Chondrocyte (in vitro differentiated cells): ENCODE measurements at regions not wholly inside any gene's neighbourhood (a gene's known extent, or its start where the extent isn't known, plus 50 kb on each side); places are given as distances from the start of the nearest gene placed in this dataset.

ENCODE experiments used
- DNase-seq: peaks from one replicate; pipeline ENCODE4 v3.0.0; 2021; ENCODE audit warnings: mixed read lengths, low spot score
- H3K27ac Mint-ChIP-seq: one replicate; pipeline ENCODE4 v1.8.0; 2021; ENCODE audit warnings: mild to moderate bottlenecking, moderate library complexity, mixed read lengths; ENCODE audit not compliant: unreplicated experiment
- H3K27me3 Mint-ChIP-seq: 2 replicates; pipeline ENCODE4 v1.8.0; 2021; ENCODE audit warnings: low read depth, mixed read lengths
- H3K36me3 Mint-ChIP-seq: 2 replicates; pipeline ENCODE4 v1.8.0; 2021; ENCODE audit warnings: low read depth, mixed read lengths
- H3K4me1 Mint-ChIP-seq: 2 replicates; pipeline ENCODE4 v1.8.0; 2021; ENCODE audit warnings: low read depth, mild to moderate bottlenecking, mixed read lengths
- H3K4me3 Mint-ChIP-seq: one replicate; pipeline ENCODE4 v1.8.0; 2021; ENCODE audit warnings: mild to moderate bottlenecking, moderate library complexity, mixed read lengths; ENCODE audit not compliant: unreplicated experiment
- H3K9me3 Mint-ChIP-seq: 2 replicates; pipeline ENCODE4 v1.8.0; 2021; ENCODE audit warnings: low read depth, mixed read lengths
- TF ChIP-seq, protein P1 (sequence below): fragments of 200-600 bp; sonication (generic); IDR thresholded peaks from 2 replicates; pipeline ENCODE4 v1.5.0; 2021; ENCODE audit warnings: antibody characterized with exemption, mild to moderate bottlenecking, moderate library complexity

DNA sequence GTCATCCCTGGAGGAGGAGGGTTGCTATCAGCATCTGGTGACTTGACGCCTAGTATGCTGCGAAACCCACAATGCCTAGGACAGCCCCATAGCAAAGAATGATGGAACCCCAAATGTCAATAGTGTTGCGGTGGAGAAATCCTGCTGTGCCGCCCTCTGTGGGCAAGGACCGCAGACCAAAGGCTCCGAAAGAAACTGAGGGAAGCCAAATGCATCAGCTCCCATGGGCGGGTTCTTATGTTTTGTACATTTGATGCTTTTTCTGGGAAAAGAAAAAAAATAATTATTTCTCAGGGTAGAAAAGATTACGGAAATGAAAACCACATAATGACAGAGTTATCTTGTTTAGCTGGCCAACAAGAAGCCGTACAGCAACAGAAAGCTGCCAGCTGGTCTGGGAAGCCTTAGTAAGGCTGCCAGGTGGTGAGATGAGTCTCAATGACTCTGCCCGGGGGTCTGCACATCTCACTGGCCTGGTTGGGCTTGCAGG, 95.0 kb upstream of the TBL1X start:
- H3K36me3 Mint-ChIP-seq: no peaks in the 10 kb centered on the region
- no peaks in the 10 kb centered on the region for H3K27me3 Mint-ChIP-seq
- H3K4me3 Mint-ChIP-seq: no peak overlapping the region
- TF ChIP-seq, protein P1, sequence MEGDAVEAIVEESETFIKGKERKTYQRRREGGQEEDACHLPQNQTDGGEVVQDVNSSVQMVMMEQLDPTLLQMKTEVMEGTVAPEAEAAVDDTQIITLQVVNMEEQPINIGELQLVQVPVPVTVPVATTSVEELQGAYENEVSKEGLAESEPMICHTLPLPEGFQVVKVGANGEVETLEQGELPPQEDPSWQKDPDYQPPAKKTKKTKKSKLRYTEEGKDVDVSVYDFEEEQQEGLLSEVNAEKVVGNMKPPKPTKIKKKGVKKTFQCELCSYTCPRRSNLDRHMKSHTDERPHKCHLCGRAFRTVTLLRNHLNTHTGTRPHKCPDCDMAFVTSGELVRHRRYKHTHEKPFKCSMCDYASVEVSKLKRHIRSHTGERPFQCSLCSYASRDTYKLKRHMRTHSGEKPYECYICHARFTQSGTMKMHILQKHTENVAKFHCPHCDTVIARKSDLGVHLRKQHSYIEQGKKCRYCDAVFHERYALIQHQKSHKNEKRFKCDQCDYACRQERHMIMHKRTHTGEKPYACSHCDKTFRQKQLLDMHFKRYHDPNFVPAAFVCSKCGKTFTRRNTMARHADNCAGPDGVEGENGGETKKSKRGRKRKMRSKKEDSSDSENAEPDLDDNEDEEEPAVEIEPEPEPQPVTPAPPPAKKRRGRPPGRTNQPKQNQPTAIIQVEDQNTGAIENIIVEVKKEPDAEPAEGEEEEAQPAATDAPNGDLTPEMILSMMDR: no peak
- no peak for DNase-seq
- peaks cover 16% of the 10 kb centered on the region for H3K9me3 Mint-ChIP-seq
- H3K4me1 Mint-ChIP-seq: no peaks in the 10 kb centered on the region
- no peak overlapping the region for H3K27ac Mint-ChIP-seq

DNA sequence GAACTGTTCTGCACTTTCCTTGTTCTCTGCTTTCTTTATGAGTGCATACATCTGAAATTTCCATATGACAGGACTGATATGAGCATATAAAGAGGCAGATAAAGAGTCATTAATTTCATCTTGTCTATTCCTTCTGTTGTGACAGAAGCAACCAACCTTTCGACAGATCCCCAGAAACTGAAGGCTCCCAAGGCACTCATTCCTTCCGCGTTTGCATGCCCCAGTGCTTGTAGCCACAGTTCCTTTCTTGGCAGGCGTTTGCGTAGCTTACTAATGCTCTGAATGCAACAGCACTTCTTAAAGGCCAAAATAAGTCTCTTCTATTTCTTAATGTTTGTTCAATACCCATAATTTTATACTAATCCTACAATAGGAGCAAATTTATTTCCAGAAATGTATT, 94.0 kb upstream of the TBL1X start:
- TF ChIP-seq, protein P1: no peak
- no peak for DNase-seq
- Mint-ChIP-seq H3K4me3 (no peak overlapping the region), H3K27ac (no peak overlapping the region), H3K9me3 (peaks cover 13% of the 10 kb centered on the region), H3K36me3 (no peaks in the 10 kb centered on the region), H3K4me1 (no peaks in the 10 kb centered on the region), H3K27me3 (no peaks in the 10 kb centered on the region)

DNA sequence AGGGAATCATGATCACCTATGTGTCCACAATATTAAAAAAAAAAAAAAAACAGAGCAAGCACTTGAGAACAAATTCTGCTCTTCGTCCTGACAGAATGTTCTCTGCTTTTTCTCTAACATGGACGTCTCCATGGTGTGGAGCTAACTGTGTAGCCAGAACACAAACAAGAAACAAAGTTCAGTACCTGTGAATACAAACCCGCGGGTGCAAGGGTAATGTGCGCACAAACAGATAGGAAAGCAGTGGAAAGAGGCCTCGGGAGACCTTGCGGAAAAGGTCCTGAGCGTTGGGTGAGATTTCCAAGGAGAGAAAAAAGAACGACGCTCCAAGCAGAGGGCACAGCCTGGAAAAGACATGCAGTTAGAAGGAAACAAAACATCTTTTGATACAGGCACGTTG, 92.0 kb upstream of the TBL1X start:
- Mint-ChIP-seq H3K27me3 (no peaks in the 10 kb centered on the region), H3K36me3 (no peaks in the 10 kb centered on the region), H3K4me1 (no peaks in the 10 kb centered on the region), H3K27ac (no peak overlapping the region), H3K9me3 (peaks cover 17% of the 10 kb centered on the region), H3K4me3 (no peak overlapping the region)
- no peak for DNase-seq
- TF ChIP-seq, protein P1: no peak

DNA sequence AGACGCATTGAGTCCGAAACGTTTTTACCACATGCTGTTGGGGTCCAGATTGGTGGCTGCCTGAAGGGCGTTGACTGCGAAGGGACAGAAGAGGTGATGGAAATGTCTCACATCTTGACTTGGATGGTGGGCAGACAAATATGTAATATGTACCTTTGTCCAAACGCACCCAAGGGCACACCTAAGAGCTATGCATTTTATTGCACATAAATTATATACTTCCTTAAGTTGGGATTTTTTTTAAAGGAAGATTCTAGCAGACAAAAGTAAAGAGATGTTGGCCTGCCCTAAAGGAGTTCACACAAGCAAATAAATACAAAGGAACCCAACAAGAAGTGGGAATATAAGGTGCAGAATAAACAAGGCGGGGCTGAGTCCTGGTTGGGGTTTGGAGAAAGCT, 91.1 kb upstream of the TBL1X start:
- H3K4me3 Mint-ChIP-seq: no peak overlapping the region
- no peak overlapping the region for H3K27ac Mint-ChIP-seq
- no peaks in the 10 kb centered on the region for H3K27me3 Mint-ChIP-seq
- peaks cover 14% of the 10 kb centered on the region for H3K9me3 Mint-ChIP-seq
- no peaks in the 10 kb centered on the region for H3K4me1 Mint-ChIP-seq
- DNase-seq: no peak
- TF ChIP-seq, protein P1: no peak
- H3K36me3 Mint-ChIP-seq: no peaks in the 10 kb centered on the region

DNA sequence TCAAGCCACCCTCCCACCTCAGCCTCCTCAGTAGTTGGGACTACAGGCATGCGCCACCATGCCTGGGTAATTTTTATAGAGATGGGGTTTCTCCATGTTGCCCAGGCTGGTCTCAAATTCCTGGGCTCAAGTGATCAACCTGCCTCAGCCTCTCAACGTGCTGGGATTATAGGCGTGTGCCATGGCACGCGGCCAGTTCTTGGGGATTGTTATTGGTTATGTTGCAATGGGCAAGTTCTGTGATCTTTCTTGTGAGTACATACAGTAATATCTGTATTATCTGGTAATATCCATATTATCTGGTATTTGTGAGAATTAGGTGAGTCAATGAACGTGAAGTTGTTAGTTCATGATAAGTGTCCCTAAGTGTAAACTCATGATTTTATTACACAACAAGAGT, 90.3 kb upstream of the TBL1X start:
- Mint-ChIP-seq H3K4me1 (no peaks in the 10 kb centered on the region), H3K36me3 (no peaks in the 10 kb centered on the region), H3K9me3 (peaks cover 14% of the 10 kb centered on the region), H3K27ac (no peak overlapping the region), H3K4me3 (no peak overlapping the region), H3K27me3 (no peaks in the 10 kb centered on the region)
- TF ChIP-seq, protein P1: no peak
- DNase-seq: no peak
